T-cell (primary cell): ENCODE measurements at regions not wholly inside any gene's neighbourhood (a gene's known extent, or its start where the extent isn't known, plus 50 kb on each side); places are given as distances from the start of the nearest gene placed in this dataset.

Source experiments
- ATAC-seq, 4 experiments: fragments of 200-7000 bp in 3 of 4; fragments of 150-1000 bp in 1 of 4; cut with Tn5 transposase; replicated peaks in 1 of 4; 1 replicate in 3 of 4; 2 replicates in 1 of 4; pipeline ENCODE4 v1.10.0; 2021; ENCODE audit warnings: moderate library complexity in 3 of 4, mild to moderate bottlenecking in 2 of 4, moderate number of reproducible peaks in 1 of 4
- CTCF ChIA-PET, 2 donors: fragments of 300-600 bp; sonication (Branson Sonifier 250); formaldehyde crosslinking; loops; one replicate each; lab custom pipeline; 2022; ENCODE audit warnings: antibody characterized with exemption in 2 of 2; lab: Charles Lee
- POLR2A ChIA-PET, 2 donors: fragments of 300-600 bp; sonication (Branson Sonifier 250); formaldehyde crosslinking; loops; one replicate each; lab custom pipeline; 2022; ENCODE audit warnings: antibody characterized with exemption in 2 of 2; lab: Charles Lee
- DNase-seq, 35 experiments: peaks; one replicate each; pipeline versions ENCODE4 v3.0.0 to v3.0.0-alpha.2; 2013 to 2023
- H3K27ac ChIP-seq: one replicate; pipeline ENCODE4 v1.5.1; 2013; ENCODE audit warnings: low read length
- H3K27me3 ChIP-seq, 2 experiments: replicated peaks in 1 of 2; 1 replicate in 1 of 2; 2 replicates in 1 of 2; pipeline versions ENCODE4 v1.6.1 to v1.7.0; 2013; ENCODE audit warnings: low read length in 1 of 2, mixed read lengths in 1 of 2; ENCODE audit not compliant: control insufficient read depth in 2 of 2, insufficient read depth in 2 of 2; ENCODE audit errors: extremely low read depth in 1 of 2
- H3K36me3 ChIP-seq, 2 donors: 1 replicate in 1 of 2; 2 replicates in 1 of 2; pipeline versions ENCODE4 v1.6.1 to v1.7.0; 2013; ENCODE audit warnings: low read length in 1 of 2; ENCODE audit not compliant: control insufficient read depth in 2 of 2, insufficient read depth in 1 of 2; ENCODE audit errors: extremely low read depth in 1 of 2
- H3K4me1 ChIP-seq, 2 experiments: 1 replicate in 1 of 2; 2 replicates in 1 of 2; pipeline versions ENCODE4 v1.6.1 to v1.7.0; 2013; ENCODE audit warnings: low read length in 2 of 2, mixed read lengths in 1 of 2; ENCODE audit not compliant: insufficient read depth in 2 of 2, control insufficient read depth in 1 of 2; ENCODE audit errors: extremely low read depth in 1 of 2
- H3K4me3 ChIP-seq, 2 donors: 1 replicate in 1 of 2; 2 replicates in 1 of 2; pipeline versions ENCODE4 v1.5.1 to v1.7.0; 2013; ENCODE audit warnings: mild to moderate bottlenecking in 2 of 2, low read length in 1 of 2, moderate library complexity in 1 of 2; ENCODE audit not compliant: control insufficient read depth in 1 of 2; ENCODE audit errors: extremely low read depth in 1 of 2
- H3K9me3 ChIP-seq: 2 replicates; pipeline ENCODE4 v1.7.0; 2013
- H3K27ac Mint-ChIP-seq, 2 donors: one replicate each; pipeline ENCODE4 v1.8.0; 2020 to 2021; ENCODE audit warnings: mild to moderate bottlenecking in 2 of 2, mixed read lengths in 2 of 2
- H3K27me3 Mint-ChIP-seq, 2 donors: one replicate each; pipeline ENCODE4 v1.8.0; 2021 to 2022; ENCODE audit warnings: mixed read lengths in 2 of 2
- H3K36me3 Mint-ChIP-seq: one replicate; pipeline ENCODE4 v1.8.0; 2021; ENCODE audit warnings: mixed read lengths
- H3K4me1 Mint-ChIP-seq, 3 donors: one replicate each; pipeline ENCODE4 v1.8.0; 2020 to 2022; ENCODE audit warnings: mixed read lengths in 3 of 3, mild to moderate bottlenecking in 1 of 3
- H3K4me3 Mint-ChIP-seq, 3 donors: one replicate each; pipeline ENCODE4 v1.8.0; 2020 to 2022; ENCODE audit warnings: mild to moderate bottlenecking in 3 of 3, mixed read lengths in 3 of 3, moderate library complexity in 3 of 3
- H3K9me3 Mint-ChIP-seq, 3 donors: one replicate each; pipeline ENCODE4 v1.8.0; 2020 to 2022; ENCODE audit warnings: mixed read lengths in 3 of 3
- WGBS: methylation state at CpG from one replicate; pipeline ENCODE4 v1.1.5; 2013; ENCODE audit warnings: missing lambda C conversion rate; ENCODE audit not compliant: insufficient coverage; 5-methylcytosine and 5-hydroxymethylcytosine counted together

GRCh38 chrX:79080141-79080540, 64.3 kb upstream of the GPR174 start:
- no peaks in the 10 kb centered on the region for H3K36me3 ChIP-seq
- WGBS: no CpG with 5 or more reads among the region's 2 CpGs
- Mint-ChIP-seq H3K4me1 (peaks cover 16 to 44% (median 39%) of the 10 kb centered on the region in 3 donors), H3K27ac (peak overlapping the region; percentile 49 to 74), H3K36me3 (no peaks in the 10 kb centered on the region), H3K4me3 (peak overlapping the region in 1 of 3 donors; percentile 29), H3K27me3 (no peaks in the 10 kb centered on the region), H3K9me3 (peaks cover 0 to 4% (median 0%) of the 10 kb centered on the region in 3 donors)
- no peaks in the 10 kb centered on the region for H3K9me3 ChIP-seq
- ATAC-seq (no peak), DNase-seq (no peak)
- ChIA-PET CTCF (interaction anchor here in 1 of 2 donors (1.6 kb wide), 1 partner anchor 53 kb away, joined by 6 read pairs; no protein-coding TSS in a partner anchor), POLR2A (interaction anchor here (1.1 to 1.2 kb wide), 2 partner anchors 10 to 28 kb away, joined by 3 to 4 read pairs; no protein-coding TSS in a partner anchor)
- peak overlapping the region; percentile 18 for H3K27ac ChIP-seq
- peaks cover 6 to 11% of the 10 kb centered on the region in 2 experiments for H3K4me1 ChIP-seq
- no peak overlapping the region for H3K4me3 ChIP-seq
- H3K27me3 ChIP-seq: no peaks in the 10 kb centered on the region

DNA sequence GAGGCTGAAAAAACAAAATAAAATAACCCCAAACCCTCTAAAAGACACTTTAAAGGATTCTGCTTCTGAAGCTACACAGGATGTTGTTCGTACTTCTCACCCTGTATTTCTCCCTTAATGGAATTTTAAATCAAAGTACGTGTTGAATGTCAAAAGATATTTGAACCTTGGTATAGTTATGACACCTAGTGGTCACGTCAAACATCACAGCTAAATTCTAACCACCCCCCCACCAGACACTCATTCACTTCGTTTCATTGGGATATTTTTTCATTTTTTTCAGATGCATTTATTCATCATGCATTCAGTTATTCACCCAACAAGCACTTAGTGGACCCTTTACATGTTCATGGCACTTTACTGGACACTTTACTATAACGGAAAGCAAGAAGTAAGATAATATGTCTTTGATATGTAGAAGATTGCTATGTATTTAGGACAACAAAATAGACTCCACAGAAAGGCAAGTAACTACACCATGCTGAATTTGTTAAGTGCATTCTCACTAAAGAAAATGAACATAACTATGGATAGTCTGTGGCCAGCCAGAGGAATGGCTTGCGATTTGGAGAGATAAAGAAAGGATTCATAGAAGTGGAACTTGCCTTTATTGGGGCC, 62.5 kb upstream of the GPR174 start:
- peak overlapping the region; percentile 38 for H3K27ac ChIP-seq
- no peaks in the 10 kb centered on the region for H3K36me3 ChIP-seq
- DNase-seq: peak in 24 of 35 experiments; percentile 5 to 77 (median 20)
- peak overlapping the region; percentile 41 to 72 (median 53) for H3K4me3 Mint-ChIP-seq
- H3K9me3 Mint-ChIP-seq: no peaks in the 10 kb centered on the region
- H3K9me3 ChIP-seq: no peaks in the 10 kb centered on the region
- 0% methylated on average over 2 of the region's 6 CpGs for WGBS
- H3K36me3 Mint-ChIP-seq: no peaks in the 10 kb centered on the region
- ChIA-PET POLR2A (interaction anchor here in 1 of 2 donors (0.8 to 1.1 kb wide), 3 partner anchors 64 to 137 kb away, joined by 3 to 6 read pairs (median 3); partner anchors contain the start of gene P2RY10), CTCF (interaction anchor here (0.5 to 1.6 kb wide), 15 partner anchors 10 to 966 kb away, joined by 3 to 5 read pairs (median 3); no protein-coding TSS in a partner anchor)
- H3K27me3 ChIP-seq: no peaks in the 10 kb centered on the region
- H3K4me1 Mint-ChIP-seq: peaks cover 16 to 45% (median 41%) of the 10 kb centered on the region in 3 donors
- no peak overlapping the region for H3K4me3 ChIP-seq
- H3K27ac Mint-ChIP-seq: peak overlapping the region; percentile 82 to 93
- peak; percentile 79 to 86 (median 84) for ATAC-seq
- H3K27me3 Mint-ChIP-seq: peaks cover 0 to 2% of the 10 kb centered on the region in 2 donors
- H3K4me1 ChIP-seq: peaks cover 6 to 11% of the 10 kb centered on the region in 2 experiments

DNA sequence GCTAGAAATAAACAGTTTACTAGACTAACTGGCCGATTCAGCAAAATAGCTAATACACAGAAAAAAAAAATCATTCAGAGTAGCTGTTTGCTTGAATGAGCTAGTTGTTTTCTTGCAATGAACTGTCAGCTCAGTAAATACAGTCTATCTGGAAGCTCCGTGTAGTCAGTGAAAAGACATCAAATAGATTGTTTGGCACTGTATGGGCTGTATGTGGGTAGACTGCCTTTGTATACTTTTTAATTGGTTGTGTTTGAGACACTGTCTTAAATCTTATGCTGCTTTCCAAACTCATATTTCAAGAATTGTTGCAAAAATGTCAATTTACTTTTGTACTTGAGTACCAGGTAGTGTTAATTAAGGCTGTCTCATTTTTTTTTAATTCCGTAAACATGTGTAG, 61.6 kb upstream of the GPR174 start:
- peak overlapping the region; percentile 28 to 54 (median 37) for H3K4me3 Mint-ChIP-seq
- DNase-seq: no peak

DNA sequence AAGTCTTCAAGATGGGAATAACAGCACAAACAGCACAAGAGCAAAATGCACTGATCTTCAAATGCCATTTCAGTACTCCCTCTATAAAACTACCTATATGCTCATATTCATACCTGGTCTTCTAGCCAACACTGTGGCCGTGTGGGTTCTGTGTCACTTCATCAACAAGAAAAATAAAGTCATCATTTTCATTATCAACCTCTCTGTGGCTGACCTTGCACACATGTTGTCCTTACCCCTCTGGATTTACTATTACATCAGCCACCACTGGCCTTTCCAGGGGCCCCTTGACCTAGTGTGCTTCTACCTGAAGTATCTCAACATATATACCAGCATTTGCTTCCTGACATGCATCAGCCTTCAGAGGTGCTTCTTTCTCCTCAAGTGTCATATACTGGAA, 59.6 kb upstream of the GPR174 start:
- peaks cover 0 to 6% of the 10 kb centered on the region in 2 donors for H3K27me3 Mint-ChIP-seq
- 89% methylated on average over 1 of the region's 1 CpG for WGBS
- H3K4me1 ChIP-seq: peaks cover 14 to 15% of the 10 kb centered on the region in 2 experiments
- H3K4me1 Mint-ChIP-seq: peaks cover 21 to 52% (median 51%) of the 10 kb centered on the region in 3 donors
- H3K27ac ChIP-seq: no peak overlapping the region
- H3K4me3 Mint-ChIP-seq: no peak overlapping the region
- POLR2A ChIA-PET: no interaction called here
- no peak for DNase-seq
- H3K27ac Mint-ChIP-seq: peak overlapping the region; percentile 2 to 57
- CTCF ChIA-PET: no interaction called here
- H3K4me3 ChIP-seq: no peak overlapping the region
- ATAC-seq: no peak
- no peaks in the 10 kb centered on the region for H3K9me3 ChIP-seq
- no peaks in the 10 kb centered on the region for H3K9me3 Mint-ChIP-seq
- no peaks in the 10 kb centered on the region for H3K36me3 Mint-ChIP-seq
- no peaks in the 10 kb centered on the region for H3K27me3 ChIP-seq
- no peaks in the 10 kb centered on the region for H3K36me3 ChIP-seq

More for the DNA sequence above, 61.6 kb upstream of the GPR174 start:
- Histone ChIP-seq H3K4me1 (peaks cover 6 to 11% of the 10 kb centered on the region in 2 experiments), H3K27me3 (no peaks in the 10 kb centered on the region), H3K4me3 (no peak overlapping the region), H3K27ac (peak overlapping the region; percentile 38), H3K9me3 (no peaks in the 10 kb centered on the region), H3K36me3 (no peaks in the 10 kb centered on the region)
- peak overlapping the region; percentile 79 to 81 for H3K27ac Mint-ChIP-seq
- POLR2A ChIA-PET: interaction anchor here in 1 of 2 donors (0.6 kb wide), 1 partner anchor 59 kb away, joined by 3 read pairs; no protein-coding TSS in a partner anchor
- peak in 2 of 4 experiments; percentile 44 to 53 for ATAC-seq
- H3K27me3 Mint-ChIP-seq: peaks cover 0 to 6% of the 10 kb centered on the region in 2 donors
- H3K4me1 Mint-ChIP-seq: peaks cover 16 to 50% (median 45%) of the 10 kb centered on the region in 3 donors
- no peaks in the 10 kb centered on the region for H3K36me3 Mint-ChIP-seq
- no peaks in the 10 kb centered on the region for H3K9me3 Mint-ChIP-seq
- WGBS: no CpG with 5 or more reads among the region's 3 CpGs
- CTCF ChIA-PET: interaction anchor here (0.5 to 1.6 kb wide), 10 partner anchors 9 to 967 kb away, joined by 3 to 5 read pairs (median 3); no protein-coding TSS in a partner anchor

DNA sequence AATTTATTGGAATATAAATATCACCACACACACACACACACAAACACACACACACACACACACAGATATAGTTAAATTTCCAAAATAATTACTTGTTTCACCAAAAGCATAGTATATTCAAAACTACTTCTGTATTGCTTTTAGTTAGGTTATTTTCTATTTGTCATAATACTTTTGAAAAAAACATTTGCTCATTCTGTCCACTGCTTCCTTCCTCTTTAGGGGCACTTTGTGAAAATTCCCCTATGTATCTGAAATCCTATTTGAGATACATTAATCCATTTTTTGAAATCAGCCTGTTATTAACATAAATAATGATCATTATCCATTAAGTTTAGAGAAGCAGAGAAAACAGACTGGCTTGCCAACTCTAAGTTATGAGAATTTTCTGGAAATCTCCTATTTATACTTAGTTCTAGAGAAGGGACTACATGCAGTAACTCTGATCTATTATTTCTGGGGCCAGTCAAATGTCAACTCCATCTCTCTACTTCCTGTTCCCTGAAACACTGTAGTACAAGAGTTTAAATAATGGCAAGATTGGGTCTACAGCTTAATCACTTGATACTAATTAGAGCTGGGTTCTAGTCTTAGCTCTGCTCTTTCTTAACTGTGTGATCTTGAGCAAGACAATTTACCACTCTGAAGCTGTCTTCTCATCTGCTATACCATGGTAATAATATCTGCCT, 54.4 kb upstream of the GPR174 start:
- Histone ChIP-seq H3K27ac (peak overlapping the region; percentile 60), H3K9me3 (no peaks in the 10 kb centered on the region), H3K36me3 (no peaks in the 10 kb centered on the region), H3K4me1 (peaks cover 4 to 14% of the 10 kb centered on the region in 2 experiments), H3K27me3 (no peaks in the 10 kb centered on the region), H3K4me3 (no peak overlapping the region)
- Mint-ChIP-seq H3K27ac (peak overlapping the region; percentile 83 to 93), H3K27me3 (peaks cover 0 to 6% of the 10 kb centered on the region in 2 donors), H3K4me1 (peaks cover 22 to 55% (median 47%) of the 10 kb centered on the region in 3 donors), H3K9me3 (peaks cover 0 to 6% (median 0%) of the 10 kb centered on the region in 3 donors), H3K36me3 (no peaks in the 10 kb centered on the region), H3K4me3 (peak overlapping the region in 2 of 3 donors; percentile 3 to 9)
- DNase-seq (no peak), ATAC-seq (no peak)
- POLR2A ChIA-PET: interaction anchor here in 1 of 2 donors (0.6 to 1.5 kb wide), 2 partner anchors 53 to 62 kb away, joined by 3 read pairs; no protein-coding TSS in a partner anchor
- CTCF ChIA-PET: interaction anchor here (0.6 to 1.3 kb wide), 2 partner anchors 17 to 535 kb away, joined by 3 to 4 read pairs; no protein-coding TSS in a partner anchor
